22Rv1 (cell line): ENCODE measurements at regions not wholly inside any gene's neighbourhood (a gene's known extent, or its start where the extent isn't known, plus 50 kb on each side); places are given as distances from the start of the nearest gene placed in this dataset.

Source experiments
- H3K27ac ChIP-seq: fragments of 450-650 bp; 2 replicates; pipeline ENCODE4 v1.5.1; 2017
- CTCF ChIP-seq: fragments of 450-650 bp; IDR thresholded peaks from 2 replicates; pipeline ENCODE4 v1.5.1; 2017; ENCODE audit warnings: mild to moderate bottlenecking
- ZFX ChIP-seq: fragments of 450-650 bp; IDR thresholded peaks from 2 replicates; pipeline ENCODE4 v1.6.1; 2017; ENCODE audit warnings: antibody characterized with exemption, borderline replicate concordance

- no peak overlapping the region for H3K27ac ChIP-seq
- TF ChIP-seq ZFX: no peak
- TF ChIP-seq CTCF: no peak
Observed at GRCh38 chr4:151605215-151605614, 155.6 kb downstream of the GATB start.

- TF ChIP-seq ZFX (no peak), CTCF (no peak)
- H3K27ac ChIP-seq: no peak overlapping the region
Observed at GRCh38 chr4:151606061-151606460, 154.7 kb downstream of the GATB start.

GRCh38 chr4:151610229-151610628 lies 150.6 kb downstream of the GATB start:
- no peak overlapping the region for H3K27ac ChIP-seq
- TF ChIP-seq CTCF (no peak), ZFX (no peak)

GRCh38 chr4:151611960-151612359 lies 148.8 kb downstream of the GATB start:
- TF ChIP-seq CTCF (no peak), ZFX (no peak)
- no peak overlapping the region for H3K27ac ChIP-seq

GRCh38 chr4:151613290-151613689 lies 147.5 kb downstream of the GATB start:
- TF ChIP-seq ZFX (no peak), CTCF (no peak)
- H3K27ac ChIP-seq: no peak overlapping the region

GRCh38 chr4:151614561-151614960 lies 146.2 kb downstream of the GATB start:
- TF ChIP-seq CTCF: no peak
- TF ChIP-seq ZFX: no peak
- H3K27ac ChIP-seq: no peak overlapping the region

GRCh38 chr4:151618858-151619257 lies 141.9 kb downstream of the GATB start:
- TF ChIP-seq ZFX (no peak), CTCF (no peak)
- H3K27ac ChIP-seq: no peak overlapping the region
